ENCODE measurements at regions not wholly inside any gene's neighbourhood (a gene's known extent, or its start where the extent isn't known, plus 50 kb on each side); places are given as distances from the start of the nearest gene placed in this dataset.
"Not testable (repeated sequence)": the region's sequence is repeated elsewhere in the genome, so short reads cannot be mapped to it uniquely, and the experiment has no call there.

GRCh38 chr4:159706704-159707103 is 603.8 kb downstream of the RAPGEF2 start:
- FAIRE-seq (no peak), DNase-seq (ENCODE audit: low read depth, low spot score) (no peak), ATAC-seq (no peak)
- no peak overlapping the region for H3K4me3 ChIP-seq
- no peaks in the 10 kb centered on the region for H3K9me3 ChIP-seq (replicated peaks; ENCODE audit: control insufficient read depth, insufficient read depth, low read length)
- no peaks in the 10 kb centered on the region for H3K36me3 ChIP-seq (ENCODE audit: control insufficient read depth in 2 of 2, insufficient read depth in 2 of 2, low read length in 1 of 2)
- no peaks in the 10 kb centered on the region for H3K27me3 ChIP-seq (replicated peaks in 1 of 2; ENCODE audit: control insufficient read depth in 2 of 2, insufficient read depth in 2 of 2, low read length in 1 of 2)
- no peaks in the 10 kb centered on the region for H3K79me2 ChIP-seq (ENCODE audit: control insufficient read depth, insufficient read depth, low read length)
- H3K4me1 ChIP-seq (ENCODE audit: control insufficient read depth, insufficient read depth, low read length): no peaks in the 10 kb centered on the region
- in situ Hi-C loops (cut with MboI): no loop called here
- ChIA-PET CTCF (no interaction called here), POLR2A (no interaction called here), SMC1A (ENCODE audit: uncharacterized antibody, unreplicated experiment) (no interaction called here), RAD21 (ENCODE audit: unreplicated experiment) (no interaction called here)
- intact Hi-C loops (cut with micrococcal nuclease; ENCODE audit: unreplicated experiment): no loop called here
- no peak overlapping the region for H3K27ac ChIP-seq (ENCODE audit: control insufficient read depth, insufficient read depth)
- H3K9ac ChIP-seq (ENCODE audit: control insufficient read depth, insufficient read depth, low read length): no peak overlapping the region
- H2AFZ ChIP-seq (ENCODE audit: control insufficient read depth, low read depth, low read length): no peak overlapping the region
- no peak for TF ChIP-seq EP300 (IDR thresholded peaks at IDR 0.05; ENCODE audit: borderline replicate concordance in 1 of 2, control insufficient read depth in 1 of 2, low read depth in 2 of 2, low read length in 2 of 2)
- no peak for TF ChIP-seq BRCA1 (IDR thresholded peaks at IDR 0.05; ENCODE audit: low read depth, low read length)
- H3K4me2 ChIP-seq (ENCODE audit: control insufficient read depth, insufficient read depth): no peak overlapping the region
- no TSS peak for BruUV-seq (replicated peaks)
- no peaks in the 10 kb centered on the region for H4K20me1 ChIP-seq (ENCODE audit: control insufficient read depth, insufficient read depth)

- H3K4me1 ChIP-seq (ENCODE audit: control insufficient read depth, insufficient read depth, low read length); RAD21 ChIA-PET (ENCODE audit: unreplicated experiment); CTCF ChIA-PET; H4K20me1 ChIP-seq (ENCODE audit: control insufficient read depth, insufficient read depth); BruUV-seq (replicated peaks); intact Hi-C loops (cut with micrococcal nuclease; ENCODE audit: unreplicated experiment); FAIRE-seq; H3K9me3 ChIP-seq (replicated peaks; ENCODE audit: control insufficient read depth, insufficient read depth, low read length); H2AFZ ChIP-seq (ENCODE audit: control insufficient read depth, low read depth, low read length); H3K4me2 ChIP-seq (ENCODE audit: control insufficient read depth, insufficient read depth); H3K79me2 ChIP-seq (ENCODE audit: control insufficient read depth, insufficient read depth, low read length); in situ Hi-C loops (cut with MboI); DNase-seq (ENCODE audit: low read depth, low spot score); SMC1A ChIA-PET (ENCODE audit: uncharacterized antibody, unreplicated experiment); H3K36me3 ChIP-seq (ENCODE audit: control insufficient read depth in 2 of 2, insufficient read depth in 2 of 2, low read length in 1 of 2); H3K27me3 ChIP-seq (replicated peaks in 1 of 2; ENCODE audit: control insufficient read depth in 2 of 2, insufficient read depth in 2 of 2, low read length in 1 of 2); ATAC-seq; POLR2A ChIA-PET; H3K27ac ChIP-seq (ENCODE audit: control insufficient read depth, insufficient read depth); H3K4me3 ChIP-seq; H3K9ac ChIP-seq (ENCODE audit: control insufficient read depth, insufficient read depth, low read length): not testable (repeated sequence)
- 57% methylated on average over 17 of the region's 25 CpGs for WGBS (ENCODE audit: insufficient coverage, insufficient replicate concordance, low lambda C conversion rate, missing lambda C conversion rate)
Observed at GRCh38 chr4:159715180-159715579, 612.3 kb downstream of the RAPGEF2 start.

DNA sequence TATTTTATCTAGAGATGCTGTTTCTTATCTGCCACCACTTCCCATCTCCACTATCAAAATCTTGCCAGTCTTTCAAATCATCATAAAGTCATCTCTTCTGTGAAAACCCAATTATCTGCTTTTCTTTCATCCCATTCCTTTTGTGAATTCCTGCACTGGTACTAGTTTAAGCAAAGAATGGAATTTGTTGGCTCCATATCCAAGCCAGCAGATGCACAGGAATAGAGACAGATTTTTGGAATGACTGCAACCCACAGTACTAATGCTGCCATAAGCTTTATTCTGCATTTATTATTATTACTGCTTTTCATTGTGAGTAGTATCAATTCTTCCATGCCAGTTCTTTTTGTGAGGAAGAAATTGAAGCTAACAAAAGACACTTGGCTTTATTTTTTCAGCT is 616.7 kb downstream of the RAPGEF2 start:
- Histone ChIP-seq H3K4me3 (no peak overlapping the region), H3K4me2 (ENCODE audit: control insufficient read depth, insufficient read depth) (no peak overlapping the region), H3K4me1 (ENCODE audit: control insufficient read depth, insufficient read depth, low read length) (no peaks in the 10 kb centered on the region), H3K27me3 (replicated peaks in 1 of 2; ENCODE audit: control insufficient read depth in 2 of 2, insufficient read depth in 2 of 2, low read length in 1 of 2) (no peaks in the 10 kb centered on the region), H2AFZ (ENCODE audit: control insufficient read depth, low read depth, low read length) (no peak overlapping the region), H3K9ac (ENCODE audit: control insufficient read depth, insufficient read depth, low read length) (no peak overlapping the region), H3K9me3 (replicated peaks; ENCODE audit: control insufficient read depth, insufficient read depth, low read length) (no peaks in the 10 kb centered on the region), H3K36me3 (ENCODE audit: control insufficient read depth in 2 of 2, insufficient read depth in 2 of 2, low read length in 1 of 2) (no peaks in the 10 kb centered on the region), H4K20me1 (ENCODE audit: control insufficient read depth, insufficient read depth) (no peaks in the 10 kb centered on the region), H3K79me2 (ENCODE audit: control insufficient read depth, insufficient read depth, low read length) (no peaks in the 10 kb centered on the region), H3K27ac (ENCODE audit: control insufficient read depth, insufficient read depth) (no peak overlapping the region)
- ChIA-PET RAD21 (ENCODE audit: unreplicated experiment) (no interaction called here), SMC1A (ENCODE audit: uncharacterized antibody, unreplicated experiment) (no interaction called here), CTCF (no interaction called here), POLR2A (no interaction called here)
- intact Hi-C loops (cut with micrococcal nuclease; ENCODE audit: unreplicated experiment): no loop called here
- FAIRE-seq (no peak), DNase-seq (ENCODE audit: low read depth, low spot score) (no peak), ATAC-seq (no peak)
- in situ Hi-C loops (cut with MboI): no loop called here
- BruUV-seq (replicated peaks): no TSS peak
- TF ChIP-seq LARP7 (IDR thresholded peaks at IDR 0.05): no peak
- no peak for TF ChIP-seq BRCA1 (IDR thresholded peaks at IDR 0.05; ENCODE audit: low read depth, low read length)
- TF ChIP-seq ZBTB40 (IDR thresholded peaks at IDR 0.05; ENCODE audit: borderline replicate concordance): no peak
